ENCODE measurements at regions not wholly inside any gene's neighbourhood (a gene's known extent, or its start where the extent isn't known, plus 50 kb on each side); places are given as distances from the start of the nearest gene placed in this dataset.

DNA sequence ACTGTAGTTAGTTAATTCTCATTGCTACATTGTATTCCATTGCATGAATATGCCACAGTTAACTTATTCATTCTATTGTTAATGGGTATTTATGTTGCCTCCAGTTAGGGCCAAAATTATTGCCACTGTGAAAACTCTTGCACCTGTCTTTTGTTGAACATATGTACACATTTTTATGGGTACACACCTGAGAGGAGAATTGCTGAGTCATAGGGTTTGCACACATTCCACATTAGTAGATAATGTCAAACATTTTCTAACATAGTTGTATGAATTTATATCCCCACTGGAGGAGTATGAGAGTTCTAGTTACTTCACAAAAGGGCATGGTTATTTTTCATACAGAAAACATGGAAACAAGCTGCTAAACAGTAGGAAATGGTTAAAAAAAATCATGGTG, 338.4 kb downstream of the FOXO1 start:
- TF ChIP-seq, protein P1, sequence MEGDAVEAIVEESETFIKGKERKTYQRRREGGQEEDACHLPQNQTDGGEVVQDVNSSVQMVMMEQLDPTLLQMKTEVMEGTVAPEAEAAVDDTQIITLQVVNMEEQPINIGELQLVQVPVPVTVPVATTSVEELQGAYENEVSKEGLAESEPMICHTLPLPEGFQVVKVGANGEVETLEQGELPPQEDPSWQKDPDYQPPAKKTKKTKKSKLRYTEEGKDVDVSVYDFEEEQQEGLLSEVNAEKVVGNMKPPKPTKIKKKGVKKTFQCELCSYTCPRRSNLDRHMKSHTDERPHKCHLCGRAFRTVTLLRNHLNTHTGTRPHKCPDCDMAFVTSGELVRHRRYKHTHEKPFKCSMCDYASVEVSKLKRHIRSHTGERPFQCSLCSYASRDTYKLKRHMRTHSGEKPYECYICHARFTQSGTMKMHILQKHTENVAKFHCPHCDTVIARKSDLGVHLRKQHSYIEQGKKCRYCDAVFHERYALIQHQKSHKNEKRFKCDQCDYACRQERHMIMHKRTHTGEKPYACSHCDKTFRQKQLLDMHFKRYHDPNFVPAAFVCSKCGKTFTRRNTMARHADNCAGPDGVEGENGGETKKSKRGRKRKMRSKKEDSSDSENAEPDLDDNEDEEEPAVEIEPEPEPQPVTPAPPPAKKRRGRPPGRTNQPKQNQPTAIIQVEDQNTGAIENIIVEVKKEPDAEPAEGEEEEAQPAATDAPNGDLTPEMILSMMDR (IDR thresholded peaks at IDR 0.05; ENCODE audit: insufficient read depth, low read length, poor library complexity, severe bottlenecking): no peak
- no peak for TF ChIP-seq EZH2phosphoT487 (conservative IDR thresholded peaks at IDR 0.05; ENCODE audit: low read length)

All from SU-DHL-6 (cell line).